Natural killer cell (primary cell): ENCODE measurements at regions not wholly inside any gene's neighbourhood (a gene's known extent, or its start where the extent isn't known, plus 50 kb on each side); places are given as distances from the start of the nearest gene placed in this dataset.
A peak's percentile ranks its signal among the peaks of the same experiment; 100 is the strongest.

Experiments used
- ATAC-seq, 3 donors: fragments of 150-1000 bp in 2 of 3; fragments of 200-7000 bp in 1 of 3; cut with Tn5 transposase; 1 replicate in 1 of 3; 2 replicates in 2 of 3; pipeline ENCODE4 v1.10.0; 2021; ENCODE audit warnings: mild to moderate bottlenecking in 2 of 3, moderate library complexity in 2 of 3
- DNase-seq, 2 donors: peaks; one replicate each; pipeline versions ENCODE4 v3.0.0 to v3.0.0-alpha.2; 2013 to 2021; ENCODE audit warnings: mixed read lengths in 1 of 2
- H3K27ac ChIP-seq: one replicate; pipeline ENCODE4 v1.5.1; 2013; ENCODE audit warnings: mild to moderate bottlenecking, low read length
- H3K27me3 ChIP-seq: one replicate; pipeline ENCODE4 v1.6.1; 2013; ENCODE audit warnings: low read length; ENCODE audit not compliant: control insufficient read depth, insufficient read depth
- H3K36me3 ChIP-seq: one replicate; pipeline ENCODE4 v1.6.1; 2013; ENCODE audit warnings: low read length; ENCODE audit not compliant: control insufficient read depth, insufficient read depth
- H3K4me1 ChIP-seq: one replicate; pipeline ENCODE4 v1.6.1; 2013; ENCODE audit warnings: low read length; ENCODE audit not compliant: control insufficient read depth, insufficient read depth
- H3K4me3 ChIP-seq: one replicate; pipeline ENCODE4 v1.5.1; 2013; ENCODE audit warnings: low read length
- H3K9me3 ChIP-seq: one replicate; pipeline ENCODE4 v1.6.1; 2013; ENCODE audit warnings: low read length; ENCODE audit not compliant: control insufficient read depth, insufficient read depth
- H3K27ac Mint-ChIP-seq, 2 donors: one replicate each; pipeline ENCODE4 v1.8.0; 2022; ENCODE audit warnings: mild to moderate bottlenecking in 2 of 2, mixed read lengths in 2 of 2, moderate library complexity in 1 of 2
- H3K27me3 Mint-ChIP-seq, 2 donors: one replicate each; pipeline ENCODE4 v1.8.0; 2022; ENCODE audit warnings: low read depth in 2 of 2, mixed read lengths in 2 of 2
- H3K36me3 Mint-ChIP-seq: one replicate; pipeline ENCODE4 v1.8.0; 2022; ENCODE audit warnings: mixed read lengths
- H3K4me1 Mint-ChIP-seq, 2 donors: one replicate each; pipeline ENCODE4 v1.8.0; 2022; ENCODE audit warnings: mixed read lengths in 2 of 2
- H3K4me3 Mint-ChIP-seq: one replicate; pipeline ENCODE4 v1.8.0; 2022; ENCODE audit warnings: mild to moderate bottlenecking, moderate library complexity, mixed read lengths
- H3K9me3 Mint-ChIP-seq, 2 donors: one replicate each; pipeline ENCODE4 v1.8.0; 2022; ENCODE audit warnings: mixed read lengths in 2 of 2
- WGBS: methylation state at CpG from one replicate; pipeline ENCODE4 v1.1.7; 2013; ENCODE audit warnings: missing lambda C conversion rate; ENCODE audit not compliant: insufficient coverage; 5-methylcytosine and 5-hydroxymethylcytosine counted together
- intact Hi-C: fragments of 100-400 bp; cut with micrococcal nuclease; formaldehyde crosslinking; loops from one replicate; pipeline ENCODE4 v1.14.2; 2022
- TF ChIP-seq, protein P1 (sequence below): fragments of 200-600 bp; IDR thresholded peaks from one replicate; pipeline ENCODE4 v1.8.0; 2022; ENCODE audit warnings: antibody characterized with exemption

DNA sequence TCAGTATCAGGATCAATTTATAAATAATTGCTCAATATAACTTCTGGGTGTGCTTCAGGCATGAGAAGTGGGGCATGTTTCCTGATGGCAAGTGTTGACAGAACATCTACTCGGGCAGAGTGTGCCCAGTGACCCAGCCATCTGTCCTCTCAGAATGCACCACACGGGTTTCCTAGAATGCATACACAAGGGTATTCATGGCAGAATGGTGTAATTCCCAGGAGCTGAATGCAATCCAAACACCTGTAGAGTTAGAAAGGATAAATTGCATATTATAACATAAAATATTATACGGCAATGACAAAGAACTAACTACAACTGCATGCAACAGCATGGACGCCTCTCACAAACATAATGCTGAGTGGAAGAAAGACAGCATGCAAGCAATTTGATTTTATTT is 391.9 kb downstream of the SIPA1L2 start:
- Histone ChIP-seq H3K4me1 (no peaks in the 10 kb centered on the region), H3K27me3 (peaks cover 2% of the 10 kb centered on the region), H3K36me3 (no peaks in the 10 kb centered on the region), H3K4me3 (no peak overlapping the region), H3K27ac (no peak overlapping the region), H3K9me3 (no peaks in the 10 kb centered on the region)
- Mint-ChIP-seq H3K27ac (no peak overlapping the region), H3K36me3 (no peaks in the 10 kb centered on the region), H3K27me3 (peaks cover 5 to 48% of the 10 kb centered on the region in 2 donors), H3K4me3 (no peak overlapping the region), H3K9me3 (no peaks in the 10 kb centered on the region), H3K4me1 (no peaks in the 10 kb centered on the region)
- intact Hi-C loops, result no loop called here
- ATAC-seq (no peak), DNase-seq (no peak)
- 92% methylated on average over 4 of the region's 4 CpGs for WGBS
- TF ChIP-seq, protein P1, sequence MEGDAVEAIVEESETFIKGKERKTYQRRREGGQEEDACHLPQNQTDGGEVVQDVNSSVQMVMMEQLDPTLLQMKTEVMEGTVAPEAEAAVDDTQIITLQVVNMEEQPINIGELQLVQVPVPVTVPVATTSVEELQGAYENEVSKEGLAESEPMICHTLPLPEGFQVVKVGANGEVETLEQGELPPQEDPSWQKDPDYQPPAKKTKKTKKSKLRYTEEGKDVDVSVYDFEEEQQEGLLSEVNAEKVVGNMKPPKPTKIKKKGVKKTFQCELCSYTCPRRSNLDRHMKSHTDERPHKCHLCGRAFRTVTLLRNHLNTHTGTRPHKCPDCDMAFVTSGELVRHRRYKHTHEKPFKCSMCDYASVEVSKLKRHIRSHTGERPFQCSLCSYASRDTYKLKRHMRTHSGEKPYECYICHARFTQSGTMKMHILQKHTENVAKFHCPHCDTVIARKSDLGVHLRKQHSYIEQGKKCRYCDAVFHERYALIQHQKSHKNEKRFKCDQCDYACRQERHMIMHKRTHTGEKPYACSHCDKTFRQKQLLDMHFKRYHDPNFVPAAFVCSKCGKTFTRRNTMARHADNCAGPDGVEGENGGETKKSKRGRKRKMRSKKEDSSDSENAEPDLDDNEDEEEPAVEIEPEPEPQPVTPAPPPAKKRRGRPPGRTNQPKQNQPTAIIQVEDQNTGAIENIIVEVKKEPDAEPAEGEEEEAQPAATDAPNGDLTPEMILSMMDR, result no peak

DNA sequence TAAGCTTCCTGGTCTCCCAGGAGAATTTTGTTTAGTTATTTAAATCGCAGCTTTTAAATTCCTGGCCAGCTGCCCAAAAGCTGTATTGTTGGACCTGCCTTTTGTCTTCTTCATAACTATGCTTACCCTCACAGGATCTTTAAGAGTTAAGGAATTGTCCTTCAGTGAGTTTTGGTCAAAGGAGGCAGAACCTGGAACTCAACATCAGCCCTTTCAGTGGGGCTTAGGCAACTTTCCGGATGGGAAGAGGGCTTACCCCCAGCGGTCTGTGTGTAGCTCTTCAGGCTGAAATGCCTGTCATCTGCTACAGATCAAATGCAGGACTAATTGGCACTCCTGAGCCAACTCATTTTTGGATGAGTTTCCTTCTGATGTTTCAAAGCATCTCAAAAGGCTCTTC is 402.6 kb downstream of the SIPA1L2 start:
- Mint-ChIP-seq H3K27me3 (peaks cover 15 to 24% of the 10 kb centered on the region in 2 donors), H3K9me3 (no peaks in the 10 kb centered on the region), H3K36me3 (no peaks in the 10 kb centered on the region), H3K4me1 (peaks cover 0 to 5% of the 10 kb centered on the region in 2 donors), H3K4me3 (no peak overlapping the region), H3K27ac (no peak overlapping the region)
- intact Hi-C loops, result no loop called here
- H3K4me3 ChIP-seq, result no peak overlapping the region
- no peak for ATAC-seq
- H3K27me3 ChIP-seq, result peaks cover 2% of the 10 kb centered on the region
- H3K9me3 ChIP-seq, result no peaks in the 10 kb centered on the region
- DNase-seq, result no peak
- no peaks in the 10 kb centered on the region for H3K36me3 ChIP-seq
- H3K27ac ChIP-seq, result no peak overlapping the region
- WGBS, result 58% methylated on average over 3 of the region's 3 CpGs
- no peaks in the 10 kb centered on the region for H3K4me1 ChIP-seq
- TF ChIP-seq, protein P1, result no peak

DNA sequence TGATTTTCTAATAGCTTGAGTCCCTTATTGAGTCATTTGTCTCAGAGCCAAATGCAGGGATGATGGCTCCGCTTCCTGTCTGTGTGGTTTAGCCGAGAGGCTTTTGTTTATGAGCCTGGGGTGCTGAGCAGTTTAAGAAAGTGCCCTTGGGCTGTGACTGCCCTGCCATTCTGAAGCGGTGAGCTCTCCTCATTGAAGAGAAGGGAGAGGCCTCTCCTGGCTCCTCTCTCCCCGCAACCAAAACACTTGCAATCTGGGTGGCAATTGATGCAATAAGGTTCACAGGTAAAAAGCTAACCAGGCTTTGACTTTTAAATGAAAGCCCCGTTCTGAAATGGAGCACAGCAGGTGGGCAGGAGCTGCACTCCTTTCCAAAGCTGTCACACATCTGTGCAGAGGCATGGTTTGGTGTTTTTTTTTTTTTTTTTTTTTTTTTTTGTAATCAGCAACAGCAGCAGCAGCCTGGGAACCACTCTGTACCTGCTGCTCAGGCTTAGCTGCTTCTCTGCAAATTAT is 403.7 kb downstream of the SIPA1L2 start:
- peak in 1 of 2 donors; percentile 41 for DNase-seq

More for the DNA sequence above, 403.7 kb downstream of the SIPA1L2 start:
- 24% methylated on average over 5 of the region's 5 CpGs for WGBS
- Mint-ChIP-seq H3K4me3 (no peak overlapping the region), H3K27me3 (peaks cover 15 to 24% of the 10 kb centered on the region in 2 donors), H3K4me1 (peaks cover 0 to 5% of the 10 kb centered on the region in 2 donors), H3K36me3 (no peaks in the 10 kb centered on the region), H3K27ac (no peak overlapping the region), H3K9me3 (no peaks in the 10 kb centered on the region)
- Histone ChIP-seq H3K27ac (no peak overlapping the region), H3K27me3 (peaks cover 2% of the 10 kb centered on the region), H3K4me3 (no peak overlapping the region), H3K4me1 (no peaks in the 10 kb centered on the region), H3K36me3 (no peaks in the 10 kb centered on the region), H3K9me3 (no peaks in the 10 kb centered on the region)
- peak in 2 of 3 donors; percentile 43 to 64 for ATAC-seq
- intact Hi-C loops, result no loop called here
- TF ChIP-seq, protein P1, result no peak
